ENCODE measurements at regions not wholly inside any gene's neighbourhood (a gene's known extent, or its start where the extent isn't known, plus 50 kb on each side); places are given as distances from the start of the nearest gene placed in this dataset.
"Not testable (repeated sequence)": the region's sequence is repeated elsewhere in the genome, so short reads cannot be mapped to it uniquely, and the experiment has no call there.

DNA sequence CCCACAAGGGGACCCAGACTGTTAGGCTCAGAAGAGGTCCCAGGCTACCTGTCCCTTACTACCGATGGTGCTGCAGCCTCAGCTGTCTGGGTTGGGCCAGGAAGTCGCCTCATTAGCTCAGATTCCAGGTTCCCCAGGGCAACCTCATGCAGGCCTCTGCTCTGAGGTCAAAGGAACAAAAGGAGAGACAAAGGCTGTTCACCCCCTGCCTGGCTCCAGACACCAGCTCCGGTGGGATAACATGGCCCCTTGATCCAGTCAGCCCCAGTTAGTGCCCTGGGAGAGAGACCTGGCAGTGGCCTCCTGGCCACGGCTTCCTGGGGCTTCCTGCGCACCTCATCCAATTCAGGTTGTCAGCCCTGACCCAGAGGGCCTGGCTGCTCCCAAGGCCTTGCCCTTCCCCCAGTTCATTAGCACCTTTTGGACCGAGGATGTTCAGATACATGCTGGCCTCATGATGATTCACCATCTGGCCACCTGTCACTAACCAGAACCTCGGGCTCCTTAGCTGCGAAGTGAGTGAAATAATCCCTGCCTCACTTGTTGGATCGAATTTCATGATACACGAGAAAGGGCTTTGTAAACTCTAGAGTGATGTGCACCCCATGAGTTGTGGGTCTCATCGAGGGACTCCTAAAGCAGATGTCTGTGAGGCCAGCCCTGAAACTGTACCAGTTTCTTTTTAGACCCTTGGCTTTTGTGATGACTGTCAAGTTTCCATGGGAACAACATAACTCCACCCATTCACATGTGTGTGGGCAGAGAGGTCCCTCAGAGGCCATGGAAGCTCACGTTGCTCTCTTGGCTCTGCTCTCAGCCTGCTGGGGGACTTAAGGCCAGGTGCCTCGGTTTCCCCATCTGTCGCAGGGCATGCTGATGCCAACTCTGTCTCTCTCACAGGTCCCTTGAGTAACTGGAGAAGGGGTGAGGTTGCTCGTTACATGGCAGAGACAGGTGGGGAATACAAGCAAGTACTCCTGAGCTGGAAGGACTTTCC, 79.5 kb upstream of the PCBD1 start:
- no peak for DNase-seq

- DNase-seq: no peak
These were observed 80.8 kb upstream of the PCBD1 start for GRCh38 chr10:70969188-70969587.

- DNase-seq: no peak
These were observed 82.5 kb upstream of the PCBD1 start for GRCh38 chr10:70970830-70971229.

- no peak for DNase-seq
These were observed 84.9 kb upstream of the PCBD1 start for GRCh38 chr10:70973275-70973674.

GRCh38 chr10:70974351-70974901, 86.1 kb upstream of the PCBD1 start:
- DNase-seq: no peak

- no peak for DNase-seq
These were observed 86.6 kb upstream of the PCBD1 start for GRCh38 chr10:70974920-70975319.

- no peak for DNase-seq
These were observed 87.8 kb upstream of the PCBD1 start for GRCh38 chr10:70976063-70976695.

- DNase-seq: no peak
These were observed 89.3 kb upstream of the PCBD1 start for GRCh38 chr10:70977625-70978024.

DNA sequence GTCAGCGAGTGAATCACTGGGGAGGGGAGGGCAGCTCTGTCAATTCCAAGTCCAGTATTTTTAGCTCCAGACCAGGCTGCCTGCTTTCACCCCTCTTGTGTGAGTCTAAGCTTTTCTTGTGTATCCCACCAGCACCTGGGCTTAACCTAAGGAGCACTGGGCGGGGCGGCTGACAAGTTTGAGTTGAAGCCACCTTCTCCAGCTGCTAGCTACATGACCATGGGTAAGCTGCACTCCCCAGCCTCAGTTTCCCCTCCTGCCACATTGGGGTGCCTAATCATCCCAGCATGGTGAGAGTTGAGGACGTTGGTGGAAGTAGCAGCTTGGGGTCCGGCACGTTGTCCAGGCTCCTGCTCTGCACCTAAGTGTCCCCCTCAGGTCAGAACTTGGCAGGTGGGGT, 89.8 kb upstream of the PCBD1 start:
- DNase-seq: no peak

DNA sequence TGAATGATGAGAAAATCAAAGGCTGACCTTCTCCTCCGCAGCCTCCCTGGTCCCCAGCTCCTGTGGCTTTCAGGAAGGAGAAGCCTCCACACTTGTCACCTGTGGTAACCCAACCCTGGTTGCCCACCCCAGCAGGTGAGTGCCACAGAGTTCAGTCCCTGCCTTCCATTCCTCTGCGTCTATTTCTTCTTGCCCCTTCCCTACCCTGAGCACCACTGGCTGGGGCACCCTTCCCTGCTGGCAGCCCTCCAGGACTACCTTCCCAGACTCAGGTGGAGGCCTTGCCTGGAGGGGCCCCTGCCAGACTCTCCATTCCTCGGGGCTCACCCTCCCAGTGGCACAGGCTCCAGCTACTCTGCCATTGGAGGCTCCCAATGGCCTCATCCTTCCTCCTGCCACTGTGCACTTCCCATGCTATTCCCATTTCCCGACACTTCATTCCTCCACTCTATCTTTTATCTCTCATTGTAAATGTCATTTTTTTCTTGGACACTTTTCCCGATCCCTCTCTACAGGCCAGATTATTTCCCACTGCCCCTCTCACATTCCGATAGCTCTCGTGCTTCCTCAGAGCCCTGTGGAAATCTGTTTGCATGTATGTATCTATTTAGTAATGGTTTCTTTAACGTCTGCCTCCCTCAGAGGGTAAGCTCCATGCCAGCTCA, 90.6 kb upstream of the PCBD1 start:
- DNase-seq: no peak

GRCh38 chr10:70980687-70981086, 92.3 kb upstream of the PCBD1 start:
- DNase-seq: no peak

GRCh38 chr10:70981171-70981836, 92.9 kb upstream of the PCBD1 start:
- DNase-seq: no peak

GRCh38 chr10:70981936-70982335, 93.6 kb upstream of the PCBD1 start:
- DNase-seq: no peak

GRCh38 chr10:70982443-70982842, 94.1 kb upstream of the PCBD1 start:
- no peak for DNase-seq

- no peak for DNase-seq
These were observed 96.8 kb upstream of the PCBD1 start for GRCh38 chr10:70984986-70985722.

DNA sequence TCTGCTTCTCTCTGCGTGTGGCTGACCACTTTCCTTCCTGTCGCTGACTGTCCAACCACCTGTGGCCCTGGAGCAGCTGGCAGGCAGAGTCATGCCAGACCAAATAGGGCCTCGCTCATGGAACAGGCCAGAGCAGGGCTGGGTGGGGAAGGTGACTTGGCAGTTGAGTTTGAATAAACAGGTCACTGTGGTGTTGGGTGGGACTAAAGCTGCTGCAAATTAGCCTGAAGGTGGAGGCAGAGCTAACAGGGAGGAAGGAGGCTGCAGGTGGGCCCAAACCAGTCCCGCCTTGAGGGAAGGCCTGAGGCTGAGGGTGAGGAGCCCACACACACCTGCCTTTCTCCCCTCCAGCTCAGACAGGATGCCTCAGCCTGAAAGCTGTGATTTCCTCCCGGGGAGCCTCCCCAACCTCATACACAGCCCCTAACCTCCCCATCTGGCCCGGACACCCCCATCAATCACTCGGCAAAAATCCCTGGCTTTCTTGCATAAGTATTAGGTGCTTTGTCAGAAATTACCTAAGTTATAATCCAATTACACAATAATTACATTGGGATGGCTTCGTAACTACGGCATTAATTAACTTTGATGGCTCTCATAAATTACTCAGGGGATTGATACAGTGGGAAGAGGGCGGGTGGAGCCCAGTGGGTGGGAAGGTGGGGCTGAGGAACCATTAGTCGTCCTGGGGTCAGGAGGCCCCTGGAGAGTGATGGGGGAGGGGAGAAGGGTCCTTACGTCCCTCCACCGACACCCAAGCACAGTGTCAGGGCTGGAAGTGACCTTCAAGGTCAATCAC, 97.7 kb upstream of the PCBD1 start:
- peak; percentile 14 for DNase-seq

DNA sequence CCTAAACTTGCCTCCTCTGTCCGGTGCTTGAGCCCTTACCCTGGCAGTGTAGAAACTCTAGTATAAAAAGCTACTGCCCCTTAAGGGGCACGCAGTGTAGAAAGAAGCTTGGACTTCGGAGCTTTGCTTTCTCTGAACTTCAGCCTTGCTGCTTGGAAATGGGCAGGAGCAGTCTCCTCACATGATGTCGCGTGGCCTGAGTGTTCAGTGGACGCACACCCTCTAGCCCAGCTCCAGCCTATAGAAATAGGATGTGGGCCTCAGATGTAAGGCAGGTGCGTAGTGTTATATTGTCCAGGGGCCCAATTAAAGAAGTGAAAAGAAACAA, 98.2 kb upstream of the PCBD1 start:
- DNase-seq: no peak

GRCh38 chr10:70987396-70988130, 99.2 kb upstream of the PCBD1 start:
- no peak for DNase-seq

DNA sequence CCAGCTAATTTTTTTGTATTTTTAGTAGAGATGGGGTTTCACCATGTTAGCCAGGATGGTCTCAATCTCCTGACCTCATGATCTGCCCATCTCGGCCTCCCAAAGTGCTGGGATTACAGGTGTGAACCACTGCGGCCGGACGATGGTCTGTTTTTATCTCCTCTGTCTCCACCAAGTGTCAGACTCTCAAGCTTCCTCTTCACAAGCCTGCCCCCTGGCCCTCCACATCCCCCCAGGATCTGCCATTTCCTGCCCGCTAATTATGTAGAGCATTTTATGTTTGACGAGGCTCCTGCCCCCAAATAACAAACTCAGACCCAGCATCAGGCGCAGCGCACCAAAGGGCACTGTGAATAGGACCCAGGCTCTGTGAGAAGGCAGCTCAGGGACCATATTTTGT, 101.8 kb upstream of the PCBD1 start:
- DNase-seq: not testable (repeated sequence)

- no peak for DNase-seq
These were observed 102.3 kb upstream of the PCBD1 start for GRCh38 chr10:70990681-70991080.

Data from hematopoietic multipotent progenitor cell treated with erythropoietin and hydrocortisone succinate and interleukin-3 and kit ligand, for 6 days (in vitro differentiated cells).